HG03196 (cell line): ENCODE measurements at regions not wholly inside any gene's neighbourhood (a gene's known extent, or its start where the extent isn't known, plus 50 kb on each side); places are given as distances from the start of the nearest gene placed in this dataset.
"Not testable (repeated sequence)": the region's sequence is repeated elsewhere in the genome, so short reads cannot be mapped to it uniquely, and the experiment has no call there.

Experiments used
- ATAC-seq: cut with Tn5 transposase; IDR thresholded peaks from one replicate; pipeline ENCODE4 v1.9.1; 2021; ENCODE audit not compliant: unreplicated experiment

DNA sequence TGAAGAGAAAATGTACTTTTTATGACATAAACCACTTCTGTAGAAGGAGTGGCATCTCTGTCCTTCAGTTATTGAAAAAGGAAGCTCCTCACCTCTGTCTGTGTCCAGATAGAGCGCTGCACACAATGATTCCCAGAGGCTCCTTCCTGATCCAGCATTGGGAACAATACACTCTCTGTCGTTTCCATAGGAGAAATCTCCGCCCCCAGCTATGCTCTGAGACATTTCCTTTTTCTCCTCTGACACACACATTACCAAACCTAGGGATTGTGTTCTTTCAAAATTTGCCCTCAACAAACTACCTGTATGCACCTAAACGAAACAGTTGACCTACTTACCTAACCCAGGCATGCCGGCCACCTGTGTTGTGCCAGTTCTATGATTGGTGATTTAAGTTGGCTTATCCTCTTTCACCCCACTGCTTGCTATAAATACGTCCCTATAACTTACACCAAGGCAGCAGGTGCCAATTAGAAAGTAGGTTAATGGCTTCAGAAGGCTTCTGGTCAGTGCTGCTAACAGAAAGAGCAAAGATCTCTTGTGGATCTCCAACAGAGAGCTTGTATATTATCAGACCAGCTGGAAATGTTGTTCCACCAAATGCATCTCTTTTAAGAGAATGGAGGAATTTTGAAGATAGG lies 140.1 kb upstream of the JCAD start:
- no peak for ATAC-seq

DNA sequence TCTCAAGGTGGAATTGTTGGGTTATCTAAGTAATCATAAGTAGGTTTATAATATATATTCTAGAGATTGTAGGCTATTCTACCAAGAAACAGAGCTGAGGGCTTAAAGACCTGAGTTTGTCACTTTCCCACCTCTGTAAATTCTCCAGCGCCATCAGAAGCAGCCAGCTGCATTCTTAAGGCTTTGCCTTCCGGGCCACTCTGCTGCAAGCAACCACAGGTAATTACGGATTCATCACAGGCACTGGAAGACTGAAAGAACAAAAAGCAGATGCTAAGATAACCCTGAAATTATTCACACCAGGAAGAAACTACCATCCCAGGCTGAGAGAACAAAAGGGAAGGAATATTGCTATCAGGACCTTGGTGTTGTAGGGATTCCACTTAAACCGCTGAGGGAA lies 137.8 kb upstream of the JCAD start:
- no peak for ATAC-seq

DNA sequence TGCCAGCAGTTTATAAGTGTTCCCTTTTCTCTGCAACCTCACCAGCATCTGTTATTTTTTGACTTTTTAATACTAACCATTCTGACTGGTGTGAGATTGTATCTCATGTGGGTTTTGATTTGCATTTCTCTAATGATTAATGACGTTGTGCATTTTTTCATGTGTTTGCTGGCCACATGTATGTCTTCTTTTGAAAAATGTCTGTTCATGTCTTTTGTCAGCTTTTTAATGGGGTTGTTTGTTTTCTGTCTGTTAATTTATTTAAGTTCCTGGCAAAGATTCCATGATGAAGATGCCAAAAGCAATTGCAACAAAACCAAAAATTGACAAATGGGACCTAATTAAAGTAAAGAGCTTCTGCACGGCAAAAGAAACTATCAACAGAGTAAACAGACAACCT lies 137.2 kb upstream of the JCAD start:
- not testable (repeated sequence) for ATAC-seq

DNA sequence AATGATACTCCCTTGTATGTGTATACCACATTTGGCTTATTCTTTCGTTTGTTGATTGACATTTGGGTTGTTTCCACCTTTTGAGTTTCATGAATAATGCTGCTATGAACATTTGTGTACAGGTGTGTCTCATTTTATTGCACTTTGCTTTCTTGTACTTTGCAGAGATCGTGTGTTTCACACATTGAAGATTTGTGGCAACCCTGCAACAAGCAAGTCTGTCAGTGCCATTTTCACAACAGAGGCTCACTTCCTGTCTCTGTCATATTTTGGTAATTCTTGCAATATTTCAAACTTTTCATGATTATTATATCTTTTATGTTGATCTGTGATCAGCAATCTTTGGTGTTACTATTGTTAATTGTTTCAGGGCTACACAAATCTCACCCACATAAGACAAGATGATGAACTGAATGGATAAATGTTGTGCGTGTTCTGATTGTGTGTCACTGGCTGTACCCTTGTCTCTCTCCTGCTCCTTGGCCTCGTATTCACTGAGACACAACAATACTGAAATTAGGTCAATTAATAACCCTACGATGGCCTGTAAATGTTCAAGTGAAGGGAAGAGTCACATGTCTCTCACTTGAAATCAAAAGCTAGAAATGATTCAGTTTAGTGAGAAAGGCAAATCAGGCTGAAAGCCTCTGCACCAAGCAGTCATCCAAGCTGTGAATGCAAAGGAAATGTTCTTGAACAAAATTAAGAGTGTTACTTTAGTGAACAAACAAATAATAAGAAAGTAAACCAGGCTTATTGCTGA lies 133.6 kb upstream of the JCAD start:
- ATAC-seq: peak; percentile 65

DNA sequence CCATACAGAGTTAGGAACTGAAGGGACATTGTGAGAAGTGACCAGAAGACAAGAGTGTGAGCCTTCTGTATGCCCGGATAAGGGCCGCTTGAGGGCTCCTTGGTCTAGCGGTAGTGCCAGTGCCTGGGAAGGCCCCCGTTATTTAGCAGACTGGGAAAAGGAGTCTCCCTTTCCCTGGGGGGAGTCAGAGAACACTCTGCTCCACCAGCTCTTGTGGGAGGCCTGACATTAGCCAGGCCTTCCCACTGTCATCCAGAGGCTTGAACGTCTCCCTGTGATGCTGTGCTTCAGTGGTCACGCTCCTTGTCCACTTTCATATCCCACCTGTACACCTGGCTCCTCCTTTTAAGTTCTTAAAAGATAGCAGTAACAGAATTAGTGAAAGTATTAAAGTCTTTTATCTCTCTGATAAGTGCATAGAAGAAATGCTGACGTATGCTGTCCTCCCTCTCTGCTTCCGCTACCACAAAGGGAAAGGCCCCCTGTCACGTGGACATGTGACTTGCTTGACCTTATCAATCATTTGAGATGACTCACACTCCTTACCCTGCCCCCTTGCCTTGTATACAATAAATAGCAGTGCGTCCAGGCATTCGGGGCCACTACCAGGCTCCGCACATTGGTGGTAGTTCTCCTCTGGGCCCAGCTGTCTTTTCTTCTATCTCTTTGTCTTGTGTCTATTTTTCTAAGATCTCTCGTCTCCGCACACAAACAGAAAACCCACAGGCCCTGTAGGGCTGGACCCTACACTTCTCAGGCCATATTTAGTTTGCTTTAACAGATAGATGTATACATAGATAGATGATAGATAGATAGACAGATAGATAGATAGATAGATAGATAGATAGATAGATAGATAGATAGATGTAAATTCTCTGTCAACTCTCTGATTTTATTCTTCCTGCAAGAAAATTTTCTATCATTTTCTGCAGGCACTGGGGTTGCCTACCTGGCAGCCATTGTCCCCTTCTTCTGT lies 131.5 kb upstream of the JCAD start:
- no peak for ATAC-seq

DNA sequence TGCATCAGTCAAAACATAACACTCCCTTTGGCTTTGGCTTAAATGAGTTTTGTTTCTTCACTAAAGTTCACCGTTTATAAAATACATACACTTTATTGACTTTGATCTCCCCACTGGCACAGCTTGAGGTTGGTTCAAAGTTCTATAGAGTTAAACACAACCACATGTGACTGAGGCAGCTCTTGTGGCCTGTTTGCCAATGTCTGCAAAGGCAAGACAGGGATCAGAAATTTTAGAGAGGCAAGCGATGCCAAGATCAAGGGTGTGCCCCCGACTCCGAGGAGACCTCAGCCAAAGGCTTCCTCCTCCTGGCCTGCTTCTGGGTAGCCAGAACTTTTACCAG lies 129.8 kb upstream of the JCAD start:
- ATAC-seq: no peak

DNA sequence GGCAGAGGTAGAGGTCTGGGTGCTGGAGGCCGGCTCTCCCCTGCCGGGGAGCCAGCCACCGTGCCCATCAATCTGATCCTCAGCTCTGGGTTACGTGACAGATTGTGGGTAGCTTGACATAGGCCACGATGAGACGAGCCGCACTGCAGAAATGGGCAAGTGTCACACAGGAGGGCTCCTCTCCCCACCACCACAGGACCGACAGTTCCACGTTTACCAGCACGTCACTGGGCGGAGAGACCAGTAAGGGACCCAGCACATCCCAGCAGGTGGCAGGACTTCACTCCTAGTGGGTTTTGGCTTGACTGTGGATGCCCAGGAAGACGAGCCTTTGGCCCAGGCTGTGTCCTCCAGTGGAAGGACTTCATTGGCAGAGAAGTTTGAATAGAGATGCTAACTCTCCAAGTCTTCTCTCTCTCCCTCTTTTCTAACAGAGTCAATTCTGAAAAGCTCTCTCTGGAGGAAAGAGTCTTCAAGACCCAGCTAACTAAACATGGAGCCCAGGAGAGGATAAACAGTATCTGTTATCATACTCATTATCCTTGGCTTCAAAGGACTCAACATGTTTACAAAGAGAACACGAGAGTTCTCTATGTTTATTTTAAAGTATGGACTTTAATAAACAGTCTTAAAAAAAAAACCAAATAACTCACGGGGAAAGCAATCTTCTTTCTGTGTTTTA lies 129.3 kb upstream of the JCAD start:
- ATAC-seq: no peak

DNA sequence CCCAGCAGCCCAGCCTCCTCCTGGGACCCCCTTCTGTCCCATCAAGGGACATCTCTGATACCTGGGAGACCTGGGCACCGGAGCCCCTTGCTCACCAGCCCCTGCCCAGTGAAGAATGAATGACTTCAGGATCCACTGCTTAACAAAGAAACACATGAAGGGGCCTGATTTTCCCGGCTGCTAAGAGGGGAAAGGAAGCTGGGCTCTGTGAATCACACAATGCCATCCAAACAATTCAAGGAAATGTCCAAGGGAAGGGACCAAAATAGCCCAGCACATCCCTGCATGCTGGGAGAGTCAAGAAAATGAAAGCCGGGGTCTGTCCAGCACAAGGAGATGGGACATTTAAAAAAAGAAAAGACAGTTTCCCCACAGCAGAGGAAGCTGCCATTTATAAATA lies 128.7 kb upstream of the JCAD start:
- ATAC-seq: no peak

DNA sequence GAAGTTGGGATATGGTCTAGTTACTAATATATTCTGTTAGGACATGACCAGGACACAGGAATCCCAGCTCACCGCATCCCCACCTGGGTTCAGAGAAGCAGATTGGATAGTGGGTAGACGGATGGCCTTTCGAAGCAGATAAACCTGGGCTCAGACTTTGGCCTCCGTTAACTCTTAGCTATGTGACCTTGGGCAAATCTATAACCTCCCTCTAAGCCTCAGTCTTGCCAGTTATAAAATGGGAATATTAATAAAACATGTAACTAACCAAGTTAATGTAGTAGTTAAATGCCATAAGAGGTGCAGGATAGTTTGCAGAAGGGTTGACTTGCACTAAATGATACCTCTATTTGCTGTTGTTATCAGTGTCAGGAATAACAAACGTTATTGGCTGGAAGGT lies 127.6 kb upstream of the JCAD start:
- ATAC-seq: no peak

DNA sequence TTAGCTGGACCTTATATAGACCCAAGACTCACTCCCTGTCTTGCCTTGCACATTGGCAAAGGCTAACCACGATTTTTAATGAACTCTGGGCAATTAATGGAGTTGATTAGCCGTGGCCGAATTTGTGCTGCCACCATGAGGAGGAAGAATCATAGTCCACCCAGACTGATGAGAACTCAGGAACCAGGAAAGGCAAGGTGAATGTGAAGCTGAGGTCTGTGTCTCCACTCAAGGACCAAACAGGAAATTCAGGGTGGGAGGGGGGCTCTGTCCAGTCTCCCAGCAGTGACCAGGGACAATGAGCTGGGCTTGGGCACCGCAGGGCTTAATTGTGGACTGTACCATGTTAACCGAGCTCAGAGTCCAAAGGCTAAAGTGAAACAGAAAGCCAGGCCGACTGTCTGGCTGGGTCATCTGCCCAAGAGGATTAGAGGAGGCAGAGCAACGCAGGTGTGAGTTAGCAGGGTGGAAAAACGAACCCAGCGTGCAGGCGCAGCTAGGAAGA lies 127.0 kb upstream of the JCAD start:
- no peak for ATAC-seq

DNA sequence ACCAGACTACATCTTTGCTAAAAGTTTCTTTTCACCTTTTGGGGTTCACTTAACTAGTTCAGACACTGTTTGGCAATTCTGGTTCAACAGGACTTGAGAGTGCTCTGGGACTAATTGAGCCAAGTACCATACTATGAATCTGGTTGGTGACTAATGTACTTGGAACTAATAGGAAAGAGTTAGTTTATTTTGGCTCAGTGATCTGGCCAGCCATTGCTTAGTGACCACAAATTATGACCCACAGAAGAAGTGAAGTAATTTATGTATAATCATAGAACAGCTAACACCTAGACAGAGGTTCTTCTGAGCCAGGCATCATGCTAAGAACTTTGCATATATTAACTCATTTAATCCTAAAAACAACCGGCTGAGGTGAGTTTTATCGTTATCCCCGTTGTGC lies 126.5 kb upstream of the JCAD start:
- ATAC-seq: no peak

DNA sequence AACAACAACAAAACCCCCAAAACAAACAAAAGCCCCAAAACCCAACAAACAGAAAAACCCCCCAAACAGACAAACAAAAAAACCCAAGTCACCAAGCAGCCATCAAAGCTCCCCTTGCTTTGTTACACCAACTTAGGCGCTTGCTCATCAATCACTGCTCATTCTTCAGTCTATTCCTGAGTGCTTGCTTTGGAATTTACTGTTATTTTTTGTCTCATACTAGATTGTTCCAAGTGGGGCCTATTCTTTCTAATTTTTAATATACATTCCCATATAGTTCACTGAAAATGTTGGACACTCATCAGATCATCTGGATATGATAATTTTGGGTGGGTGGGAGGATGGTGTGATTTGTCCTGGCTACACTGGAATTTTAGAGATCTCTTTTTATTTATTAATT lies 126.0 kb upstream of the JCAD start:
- no peak for ATAC-seq

DNA sequence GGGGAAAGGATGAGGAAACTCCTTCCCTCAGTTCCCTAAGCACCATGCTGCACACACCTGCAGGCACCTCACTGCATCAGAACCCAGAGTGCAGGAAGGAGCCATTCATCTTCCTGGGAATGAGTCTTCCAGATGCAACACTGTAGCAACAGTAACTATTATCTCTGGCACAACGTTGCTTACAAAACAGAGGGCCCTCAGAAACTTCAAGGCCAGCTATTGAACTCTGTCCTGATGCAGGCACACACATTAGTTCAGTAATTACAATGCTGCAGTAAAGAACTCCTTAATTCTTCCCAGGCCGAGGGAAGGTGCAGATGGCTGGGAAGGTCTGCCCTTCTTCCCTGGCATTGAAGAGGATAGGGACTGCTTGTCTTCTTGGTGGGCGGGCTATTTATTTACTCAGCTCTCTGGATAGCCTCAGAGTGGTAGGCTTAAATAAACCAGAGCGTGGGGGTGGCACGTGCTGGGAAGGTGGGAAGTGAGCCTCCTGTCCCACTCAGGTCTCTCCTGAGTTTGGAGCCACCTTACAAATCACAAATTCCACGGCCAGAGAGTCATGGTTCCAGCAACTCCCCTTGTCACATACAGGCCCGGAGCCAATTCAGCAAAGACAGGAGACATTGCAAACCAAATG lies 125.1 kb upstream of the JCAD start:
- no peak for ATAC-seq

DNA sequence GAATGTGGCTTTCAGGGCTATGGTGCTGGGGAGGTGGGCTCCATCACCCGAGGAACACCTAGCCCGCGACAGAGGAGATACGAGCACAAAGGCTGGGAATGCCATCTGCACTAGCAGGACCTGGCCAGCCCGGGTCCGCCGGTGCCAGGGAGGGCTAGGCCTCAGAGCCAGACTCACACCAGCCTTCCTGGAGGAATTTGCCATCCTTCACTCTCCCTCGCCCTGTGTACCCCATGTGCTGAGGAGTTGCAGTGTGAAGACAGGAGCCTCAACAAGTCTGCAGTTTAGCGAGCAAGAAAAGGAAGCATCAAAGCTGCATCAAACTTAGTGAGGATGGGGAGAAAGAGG lies 123.6 kb upstream of the JCAD start:
- ATAC-seq: no peak

DNA sequence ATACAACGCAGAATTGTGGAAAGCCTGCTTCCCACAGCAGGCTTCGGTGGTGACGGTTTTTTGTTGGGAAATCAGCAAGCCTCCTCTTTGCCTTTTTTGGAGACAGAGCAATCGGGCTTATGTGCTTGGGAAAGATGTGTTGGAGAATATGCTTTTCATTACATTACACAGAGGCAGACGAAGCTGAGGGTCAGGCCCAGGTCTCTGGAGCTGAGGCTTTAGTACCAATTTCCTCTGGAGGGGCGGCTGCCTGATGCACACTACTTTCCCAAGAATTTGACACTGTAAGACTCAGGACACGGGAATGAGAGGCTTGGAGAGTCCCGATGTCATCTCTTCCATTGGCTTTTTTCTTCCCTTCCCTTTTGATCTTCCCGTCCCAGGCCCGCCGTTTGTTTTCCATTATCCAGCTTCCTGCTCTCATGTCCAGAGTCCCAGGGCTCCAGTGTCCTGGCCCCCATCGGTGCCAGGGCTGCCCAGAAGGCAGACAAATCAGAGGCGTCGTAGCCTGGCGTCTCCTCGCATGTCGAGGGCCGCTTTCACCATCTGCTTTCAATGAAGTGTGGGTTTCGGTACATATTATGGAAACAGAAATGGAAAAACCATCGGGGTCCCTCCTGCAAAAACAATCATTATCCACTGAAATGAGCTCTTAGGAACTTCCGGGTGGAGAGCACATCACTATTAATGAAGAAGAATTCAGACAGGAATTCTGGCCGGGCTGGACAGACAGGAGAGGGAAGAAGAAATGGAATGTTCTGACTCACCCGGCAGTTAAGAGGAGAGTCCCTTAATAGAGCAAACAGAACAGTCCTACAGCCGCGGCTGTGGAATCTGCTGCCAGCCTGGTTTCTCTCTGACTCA lies 123.0 kb upstream of the JCAD start:
- ATAC-seq: no peak

DNA sequence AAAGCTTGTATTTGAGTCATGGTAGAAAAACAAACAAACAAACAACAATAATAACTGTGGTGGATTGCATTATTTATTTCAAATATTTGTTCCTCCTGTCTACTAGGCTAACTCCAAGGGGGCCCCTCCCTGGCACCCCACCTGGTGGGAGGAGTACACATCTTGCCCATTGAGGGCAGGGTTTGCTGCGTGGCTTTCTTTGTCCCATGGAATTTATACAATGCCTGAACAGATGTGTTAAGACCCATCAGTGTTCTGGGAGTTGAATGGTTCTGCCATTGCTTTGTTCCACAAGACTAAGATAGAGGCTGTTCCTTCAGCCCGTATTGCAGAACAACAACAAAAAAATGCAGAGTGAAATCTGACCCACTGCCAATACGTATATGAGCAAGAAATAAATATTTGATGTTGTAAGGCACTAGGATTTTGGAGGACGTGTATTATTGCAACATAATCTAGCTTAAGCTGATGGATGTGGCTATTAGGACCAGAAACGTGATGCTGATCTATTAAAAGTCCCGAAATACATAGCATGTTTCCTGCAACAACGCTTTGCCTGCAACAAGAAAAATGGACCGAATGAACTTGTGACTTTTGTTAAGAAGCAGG lies 119.1 kb upstream of the JCAD start:
- no peak for ATAC-seq

DNA sequence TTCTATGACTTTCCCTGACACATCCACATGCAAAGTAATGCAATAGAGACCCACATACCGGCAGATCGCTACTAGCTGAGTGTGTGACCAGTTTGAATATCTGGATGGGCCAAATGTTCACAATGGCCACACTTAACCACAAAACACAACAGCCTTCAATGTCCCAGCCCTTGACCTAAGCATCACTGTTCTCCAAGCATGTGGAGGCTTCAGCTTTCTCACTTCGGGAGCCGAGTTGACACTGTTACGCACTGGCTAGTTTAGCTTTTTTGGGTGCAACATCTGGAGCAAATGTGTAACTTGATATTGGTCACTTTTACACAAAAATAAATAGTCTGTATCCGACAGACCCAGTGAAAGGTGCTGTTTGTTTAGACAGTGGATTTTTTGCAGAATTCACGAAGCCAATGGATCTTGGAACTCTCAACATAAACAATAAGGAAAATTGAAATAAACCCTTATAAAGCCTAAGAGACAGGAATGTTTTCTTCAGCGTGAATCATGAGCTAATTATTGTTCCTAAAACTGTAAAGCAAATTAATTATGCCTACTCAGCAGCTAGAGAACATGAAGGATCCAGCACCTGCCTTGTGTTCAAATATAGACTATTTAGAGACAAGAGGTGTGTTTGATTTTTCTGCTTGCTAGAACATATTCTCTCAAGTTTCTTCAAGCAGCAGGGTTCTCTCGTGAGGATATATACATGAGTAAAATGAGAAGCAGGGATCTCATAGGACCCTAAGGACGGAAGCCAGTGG lies 117.6 kb upstream of the JCAD start:
- ATAC-seq: no peak

DNA sequence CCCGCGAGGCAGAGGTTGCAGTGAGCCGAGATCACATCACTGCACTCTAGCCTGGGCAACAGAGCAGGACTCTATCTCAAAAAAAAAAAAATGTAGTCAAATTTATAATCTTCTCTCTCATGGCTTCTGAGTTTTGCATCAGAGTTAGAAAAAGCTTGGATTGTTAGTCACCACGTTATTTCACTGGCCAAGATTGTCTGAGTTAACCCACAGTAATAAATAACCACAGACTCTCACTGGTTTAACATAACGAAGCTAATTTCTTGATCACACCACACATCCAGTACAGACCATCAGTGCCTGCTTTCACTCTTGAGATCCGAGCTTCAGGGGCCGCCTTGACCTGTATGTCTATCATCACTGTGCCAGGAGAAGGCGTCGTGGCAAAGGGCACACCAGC lies 116.8 kb upstream of the JCAD start:
- no peak for ATAC-seq

DNA sequence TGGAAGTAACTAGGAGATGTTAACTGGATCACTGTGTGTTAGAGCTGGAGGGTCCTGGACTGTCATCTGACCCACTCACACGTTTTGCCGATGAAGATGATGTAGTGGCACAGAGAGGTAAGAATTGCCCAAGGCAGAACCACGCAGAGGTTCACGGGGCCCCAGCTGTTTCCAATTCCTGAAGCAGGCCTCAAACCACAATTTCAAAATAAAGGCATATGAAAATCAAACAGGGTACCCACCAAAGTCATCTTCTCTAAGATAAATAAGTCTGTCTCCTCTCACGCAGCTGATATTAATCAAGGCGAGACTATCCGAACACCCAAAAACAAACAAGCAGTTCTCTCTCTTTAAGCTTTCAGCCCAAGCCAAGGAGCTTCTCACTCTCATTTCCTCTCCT lies 113.3 kb upstream of the JCAD start:
- ATAC-seq: no peak
